Activated T-cell treated with anti-CD3 and anti-CD28 coated beads, Interleukin-2, amount 50 U/mL, for 4 hours (primary cell): ENCODE measurements at regions not wholly inside any gene's neighbourhood (a gene's known extent, or its start where the extent isn't known, plus 50 kb on each side); places are given as distances from the start of the nearest gene placed in this dataset.

ENCODE experiments used
- ATAC-seq, 2 donors: fragments of 200-7000 bp; cut with Tn5 transposase; one replicate each; pipeline ENCODE4 v1.10.0; 2021
- DNase-seq: peaks from one replicate; pipeline ENCODE4 v3.0.0-alpha.2; 2020
- H3K27me3 Mint-ChIP-seq: one replicate; pipeline ENCODE4 v1.8.0; 2021; ENCODE audit warnings: low read depth, mixed read lengths
- H3K36me3 Mint-ChIP-seq: one replicate; pipeline ENCODE4 v1.8.0; 2022; ENCODE audit warnings: mixed read lengths; ENCODE audit not compliant: insufficient read depth
- H3K4me1 Mint-ChIP-seq: one replicate; pipeline ENCODE4 v1.8.0; 2021; ENCODE audit warnings: low read depth, mixed read lengths
- H3K4me3 Mint-ChIP-seq: one replicate; pipeline ENCODE4 v1.8.0; 2021; ENCODE audit warnings: mild to moderate bottlenecking, moderate library complexity, mixed read lengths
- H3K9me3 Mint-ChIP-seq: one replicate; pipeline ENCODE4 v1.8.0; 2021; ENCODE audit warnings: mixed read lengths

DNA sequence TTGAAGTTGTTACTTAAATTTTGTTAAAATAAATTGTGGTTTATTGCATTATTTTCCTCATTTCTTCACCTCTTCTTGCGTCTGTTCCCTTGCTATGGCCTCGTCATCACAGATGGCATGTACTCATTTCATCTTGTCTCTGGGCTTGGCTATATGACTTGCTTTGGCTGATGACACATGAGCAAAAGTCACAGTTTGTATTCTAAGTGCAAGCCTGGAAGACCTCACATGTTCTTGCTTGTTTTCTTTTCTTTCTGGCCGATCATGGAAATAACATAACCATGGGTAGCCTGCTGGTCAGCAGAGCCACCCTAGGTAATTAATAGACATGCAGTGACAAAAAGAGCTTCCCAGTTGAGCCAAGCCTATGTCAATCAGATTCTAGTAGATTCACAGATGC, 527.9 kb downstream of the SPRY1 start:
- H3K4me1 Mint-ChIP-seq = no peaks in the 10 kb centered on the region
- no peaks in the 10 kb centered on the region for H3K9me3 Mint-ChIP-seq
- H3K27me3 Mint-ChIP-seq = no peaks in the 10 kb centered on the region
- no peaks in the 10 kb centered on the region for H3K36me3 Mint-ChIP-seq
- no peak for DNase-seq
- no peak for ATAC-seq
- H3K4me3 Mint-ChIP-seq = no peak overlapping the region

DNA sequence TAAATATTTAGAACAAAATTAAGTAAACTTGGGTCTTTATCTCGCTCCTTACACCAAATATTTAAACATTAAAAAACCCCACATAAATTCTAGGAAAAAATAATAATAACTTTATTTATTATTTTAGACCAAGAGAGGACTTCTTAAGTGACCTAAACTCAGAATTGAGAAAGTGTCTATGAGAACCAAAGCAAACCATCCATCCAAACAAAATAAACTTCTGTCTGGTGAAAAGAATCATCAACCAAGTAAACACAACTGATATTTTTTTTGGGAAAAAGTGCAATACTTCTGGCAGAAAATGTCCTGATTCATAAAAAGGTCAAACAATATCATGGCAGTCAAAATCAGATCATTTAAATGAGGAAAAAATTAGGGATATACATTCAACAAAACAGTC, 533.0 kb downstream of the SPRY1 start:
- H3K4me1 Mint-ChIP-seq = no peaks in the 10 kb centered on the region
- no peak overlapping the region for H3K4me3 Mint-ChIP-seq
- H3K27me3 Mint-ChIP-seq = no peaks in the 10 kb centered on the region
- no peak for ATAC-seq
- no peaks in the 10 kb centered on the region for H3K36me3 Mint-ChIP-seq
- H3K9me3 Mint-ChIP-seq = peaks cover 3% of the 10 kb centered on the region
- no peak for DNase-seq

DNA sequence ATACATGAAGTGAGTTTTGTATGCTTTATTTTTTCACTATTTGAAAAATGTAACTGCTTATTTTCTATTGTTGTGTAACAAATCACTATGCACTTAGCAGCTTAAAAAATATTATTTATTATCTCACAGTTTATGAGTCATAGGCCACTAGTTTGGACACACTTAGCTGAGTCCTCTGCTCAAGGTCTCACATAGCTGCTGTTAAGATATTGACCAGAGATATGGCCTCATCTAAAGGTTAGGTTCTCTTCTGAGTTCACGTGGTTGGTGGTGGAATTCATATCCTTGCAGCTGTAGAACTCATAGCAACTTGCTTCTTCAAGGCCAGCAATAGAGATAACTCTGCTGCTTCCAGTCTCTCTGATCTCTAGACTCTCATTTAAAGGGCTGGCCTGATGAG, 534.4 kb downstream of the SPRY1 start:
- Mint-ChIP-seq H3K9me3 (peaks cover 3% of the 10 kb centered on the region), H3K4me3 (no peak overlapping the region), H3K4me1 (no peaks in the 10 kb centered on the region), H3K27me3 (no peaks in the 10 kb centered on the region), H3K36me3 (no peaks in the 10 kb centered on the region)
- no peak for ATAC-seq
- no peak for DNase-seq

DNA sequence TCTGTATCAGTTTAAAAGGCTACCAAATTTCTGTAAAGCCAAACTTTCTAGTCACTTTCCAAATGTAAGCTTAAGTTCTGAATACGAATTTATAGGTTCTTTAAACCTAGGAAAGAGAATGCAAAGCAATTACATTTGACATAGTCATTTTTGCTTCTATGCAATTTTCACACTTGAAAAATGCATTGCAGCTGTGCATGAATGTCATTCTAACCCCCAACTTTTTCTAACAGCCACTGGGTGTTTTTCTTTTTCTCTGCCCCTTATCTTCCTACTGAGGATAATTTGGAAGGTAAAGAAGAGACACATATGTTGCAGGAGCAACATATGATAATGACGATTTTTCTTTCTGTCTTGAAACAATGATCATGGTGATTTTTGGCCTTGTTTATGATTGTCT, 537.5 kb downstream of the SPRY1 start:
- no peak for DNase-seq
- H3K4me1 Mint-ChIP-seq = no peaks in the 10 kb centered on the region
- no peaks in the 10 kb centered on the region for H3K36me3 Mint-ChIP-seq
- ATAC-seq = no peak
- H3K9me3 Mint-ChIP-seq = peaks cover 3% of the 10 kb centered on the region
- no peaks in the 10 kb centered on the region for H3K27me3 Mint-ChIP-seq
- H3K4me3 Mint-ChIP-seq = no peak overlapping the region

DNA sequence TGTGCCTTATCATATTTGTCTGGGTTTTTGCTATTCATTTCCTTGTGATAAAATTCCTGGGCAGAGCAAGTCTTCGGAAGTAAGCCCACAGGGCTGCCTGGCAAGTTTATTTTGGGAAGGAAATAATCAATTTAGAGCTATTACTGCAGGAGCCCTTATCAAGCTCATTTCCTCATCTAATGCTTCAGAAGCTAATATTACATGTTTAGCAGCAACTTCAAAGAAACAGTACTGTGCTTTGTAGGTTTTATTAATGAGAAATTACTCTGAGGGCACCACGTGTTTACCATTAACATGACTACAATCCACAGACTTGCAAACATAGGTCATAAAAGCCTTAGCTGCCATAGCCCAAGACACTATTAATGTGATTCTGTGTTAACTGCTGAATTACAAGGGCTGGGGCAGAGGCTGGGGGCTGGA, 540.0 kb downstream of the SPRY1 start:
- Mint-ChIP-seq H3K4me3 (no peak overlapping the region), H3K36me3 (no peaks in the 10 kb centered on the region), H3K4me1 (no peaks in the 10 kb centered on the region), H3K27me3 (no peaks in the 10 kb centered on the region), H3K9me3 (peaks cover 3% of the 10 kb centered on the region)
- DNase-seq (no peak), ATAC-seq (no peak)

DNA sequence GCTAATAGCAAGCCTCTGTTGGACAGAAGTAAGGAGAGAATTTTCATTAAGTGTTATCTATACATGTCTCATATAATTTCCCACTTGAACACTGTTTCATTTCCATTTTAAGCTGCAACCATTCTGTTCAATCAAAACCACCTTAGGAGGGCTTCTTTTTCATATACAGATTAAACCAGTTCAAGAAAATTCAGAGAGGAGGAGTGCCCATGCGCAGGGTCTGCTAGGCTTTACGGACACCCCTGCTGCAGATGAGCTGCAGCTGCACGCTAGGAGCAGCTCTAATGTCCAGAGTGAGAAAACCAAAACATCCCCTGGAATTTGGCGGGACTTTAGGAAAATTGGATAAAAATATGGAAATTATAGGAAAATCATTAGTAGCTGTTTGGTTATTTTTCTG, 541.0 kb downstream of the SPRY1 start:
- H3K9me3 Mint-ChIP-seq = peaks cover 3% of the 10 kb centered on the region
- no peak for ATAC-seq
- DNase-seq = no peak
- H3K4me1 Mint-ChIP-seq = no peaks in the 10 kb centered on the region
- H3K36me3 Mint-ChIP-seq = no peaks in the 10 kb centered on the region
- no peak overlapping the region for H3K4me3 Mint-ChIP-seq
- no peaks in the 10 kb centered on the region for H3K27me3 Mint-ChIP-seq

DNA sequence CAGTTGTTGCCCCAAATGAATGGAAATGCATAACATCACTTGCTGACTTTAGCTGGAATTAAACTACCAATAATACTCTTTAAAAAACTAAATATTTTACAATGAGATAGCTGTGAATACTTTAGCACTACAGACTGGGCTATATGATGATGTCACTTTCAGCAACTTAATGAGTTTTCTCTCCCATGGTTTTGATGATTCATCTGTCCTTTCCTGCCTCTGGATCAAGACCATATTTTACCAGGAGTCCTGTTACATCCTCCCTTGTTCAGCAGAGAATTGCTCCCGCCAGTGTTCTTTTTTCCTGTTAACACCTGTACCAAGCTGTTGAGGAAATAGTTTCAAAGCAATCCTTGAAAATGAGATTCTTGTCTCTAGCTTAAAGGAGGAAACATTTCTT, 543.0 kb downstream of the SPRY1 start:
- H3K36me3 Mint-ChIP-seq = no peaks in the 10 kb centered on the region
- no peak for ATAC-seq
- DNase-seq = no peak
- H3K9me3 Mint-ChIP-seq = no peaks in the 10 kb centered on the region
- no peak overlapping the region for H3K4me3 Mint-ChIP-seq
- H3K4me1 Mint-ChIP-seq = no peaks in the 10 kb centered on the region
- no peaks in the 10 kb centered on the region for H3K27me3 Mint-ChIP-seq

DNA sequence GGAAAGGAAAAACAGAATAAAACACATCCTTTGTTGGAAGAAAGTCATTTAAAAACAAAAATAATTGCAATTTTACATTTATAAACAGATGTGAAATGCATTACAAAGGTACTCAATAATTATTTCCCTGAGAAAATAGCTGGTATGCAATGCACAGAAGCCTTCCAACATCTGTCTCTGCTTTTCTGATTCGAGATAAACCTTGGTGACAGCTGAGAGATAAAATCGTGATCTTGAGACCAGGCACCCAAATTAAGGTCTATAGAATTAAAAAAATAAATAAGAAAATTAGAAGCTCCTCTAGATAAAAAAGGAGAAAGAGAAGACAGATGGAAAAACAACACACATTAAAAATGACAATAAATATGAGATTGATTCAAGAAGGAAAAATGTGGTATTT, 544.0 kb downstream of the SPRY1 start:
- no peaks in the 10 kb centered on the region for H3K4me1 Mint-ChIP-seq
- DNase-seq (no peak), ATAC-seq (no peak)
- H3K4me3 Mint-ChIP-seq = no peak overlapping the region
- no peaks in the 10 kb centered on the region for H3K36me3 Mint-ChIP-seq
- H3K9me3 Mint-ChIP-seq = no peaks in the 10 kb centered on the region
- H3K27me3 Mint-ChIP-seq = no peaks in the 10 kb centered on the region

DNA sequence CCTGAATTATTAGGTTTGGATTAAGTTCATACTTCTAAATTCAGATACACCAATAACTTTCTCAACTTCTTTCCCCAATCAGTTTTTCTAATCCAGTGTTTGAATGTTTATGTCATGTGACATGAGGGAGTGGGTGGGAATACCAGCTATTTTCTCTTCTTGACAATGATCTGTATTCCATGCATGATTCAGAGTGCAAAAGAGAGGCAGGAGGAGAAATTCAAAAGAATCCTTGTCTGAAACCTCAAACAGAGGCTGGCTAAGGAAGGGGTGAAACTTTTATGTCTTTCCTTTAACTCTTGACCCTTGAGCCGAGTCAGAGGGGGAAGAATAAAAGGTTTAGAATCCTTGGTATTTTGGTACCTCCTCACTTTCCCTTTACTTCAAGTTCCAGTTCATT, 544.7 kb downstream of the SPRY1 start:
- DNase-seq = no peak
- no peaks in the 10 kb centered on the region for H3K4me1 Mint-ChIP-seq
- no peak overlapping the region for H3K4me3 Mint-ChIP-seq
- no peaks in the 10 kb centered on the region for H3K9me3 Mint-ChIP-seq
- no peaks in the 10 kb centered on the region for H3K27me3 Mint-ChIP-seq
- no peaks in the 10 kb centered on the region for H3K36me3 Mint-ChIP-seq
- ATAC-seq = no peak

DNA sequence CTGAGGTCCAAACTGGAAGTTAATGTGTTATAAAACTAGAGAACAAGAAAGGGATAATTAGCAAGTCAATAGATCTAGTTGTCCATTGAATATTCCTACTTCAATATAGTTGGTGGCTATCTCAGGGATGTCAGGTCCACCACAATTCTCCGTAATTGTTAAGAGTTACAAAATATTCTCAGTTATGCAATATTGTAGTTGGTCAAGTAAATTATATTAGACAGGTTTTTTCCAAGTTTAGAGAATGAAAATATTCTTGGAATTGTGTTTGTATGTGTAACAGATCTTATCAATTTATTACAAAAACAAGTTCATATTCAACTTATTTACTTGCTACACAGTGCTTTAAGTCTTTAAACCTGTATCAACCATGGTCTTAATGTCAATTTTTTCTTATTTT, 547.4 kb downstream of the SPRY1 start:
- DNase-seq = no peak
- Mint-ChIP-seq H3K36me3 (no peaks in the 10 kb centered on the region), H3K4me3 (no peak overlapping the region), H3K27me3 (no peaks in the 10 kb centered on the region), H3K4me1 (no peaks in the 10 kb centered on the region), H3K9me3 (no peaks in the 10 kb centered on the region)
- no peak for ATAC-seq

DNA sequence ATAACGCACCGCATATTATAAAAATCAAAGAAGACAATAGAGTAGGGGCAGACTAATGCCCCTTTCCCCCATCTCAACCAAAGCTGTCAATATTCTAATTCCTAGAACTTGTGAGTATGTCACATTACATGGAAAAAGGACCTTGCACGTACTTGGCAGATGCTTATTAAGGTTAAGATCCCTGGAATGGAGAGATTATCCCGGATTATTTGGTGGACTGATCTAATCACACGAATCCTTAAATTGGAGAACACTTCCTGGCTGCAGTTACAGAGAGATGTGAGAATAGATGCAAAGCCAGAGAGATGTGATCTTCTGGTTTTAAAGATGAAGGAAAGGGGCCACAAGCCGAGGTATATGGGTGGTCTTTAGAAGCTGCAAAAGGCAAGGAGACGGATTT, 548.7 kb downstream of the SPRY1 start:
- H3K4me1 Mint-ChIP-seq = no peaks in the 10 kb centered on the region
- no peak for ATAC-seq
- no peaks in the 10 kb centered on the region for H3K27me3 Mint-ChIP-seq

DNA sequence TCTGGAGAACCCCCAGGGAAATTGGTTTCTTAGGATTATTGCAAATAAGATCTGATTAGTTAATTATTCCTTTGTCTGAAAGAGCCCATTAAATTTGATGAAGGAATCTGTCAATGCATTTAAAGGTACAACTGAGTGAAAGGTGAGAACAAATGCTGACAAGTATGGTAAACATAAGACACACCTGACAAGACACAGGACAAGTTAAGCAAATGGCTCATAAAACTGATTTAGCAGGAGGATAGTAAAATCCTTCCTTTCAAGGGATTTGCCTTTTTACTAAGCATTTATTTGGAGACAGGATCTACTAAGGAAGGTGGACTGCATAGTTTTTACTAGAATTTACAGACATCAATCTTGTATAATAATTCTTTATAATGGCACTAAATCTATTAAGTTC, 553.9 kb downstream of the SPRY1 start:
- H3K36me3 Mint-ChIP-seq = no peaks in the 10 kb centered on the region
- ATAC-seq (no peak), DNase-seq (no peak)
- H3K4me3 Mint-ChIP-seq = no peak overlapping the region
- no peaks in the 10 kb centered on the region for H3K27me3 Mint-ChIP-seq
- H3K9me3 Mint-ChIP-seq = no peaks in the 10 kb centered on the region
- no peaks in the 10 kb centered on the region for H3K4me1 Mint-ChIP-seq

More for the DNA sequence above, 548.7 kb downstream of the SPRY1 start:
- H3K4me3 Mint-ChIP-seq = no peak overlapping the region
- no peak for DNase-seq
- no peaks in the 10 kb centered on the region for H3K9me3 Mint-ChIP-seq
- H3K36me3 Mint-ChIP-seq = no peaks in the 10 kb centered on the region

DNA sequence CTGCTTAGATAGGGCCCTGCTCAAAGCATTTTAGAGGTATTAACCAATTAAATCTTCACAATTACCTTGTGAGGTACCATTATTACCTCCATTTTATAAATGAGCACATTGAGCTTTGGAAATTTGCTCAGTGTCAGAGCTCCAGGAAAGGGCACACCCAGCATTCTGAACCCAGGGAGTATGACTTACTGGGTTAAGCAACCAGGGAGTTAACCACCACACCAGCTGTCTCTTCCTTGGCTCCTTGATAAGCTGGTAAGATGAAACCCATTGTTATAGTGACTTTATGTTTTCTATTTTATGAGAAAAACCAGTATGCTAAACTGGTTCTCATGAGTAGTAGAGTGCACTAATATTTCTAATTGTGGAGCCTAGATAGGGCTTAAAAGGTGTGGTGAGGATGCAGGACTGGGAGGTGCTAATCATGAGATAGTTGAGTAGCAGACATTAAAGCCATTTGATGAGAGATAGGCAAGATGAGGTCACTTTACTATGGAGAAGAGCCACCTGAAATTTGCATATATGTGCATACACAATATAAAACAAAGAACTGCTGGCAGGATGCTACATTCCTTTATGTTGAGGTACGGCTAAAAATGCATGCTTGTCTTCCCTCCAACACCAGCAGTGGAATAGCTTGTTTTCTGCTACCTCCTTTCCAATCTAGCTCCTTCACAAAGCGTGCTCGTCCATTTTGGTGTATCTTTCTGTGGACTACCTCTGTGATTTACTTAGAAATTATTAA, 556.1 kb downstream of the SPRY1 start:
- no peaks in the 10 kb centered on the region for H3K4me1 Mint-ChIP-seq
- ATAC-seq (no peak), DNase-seq (no peak)
- no peaks in the 10 kb centered on the region for H3K36me3 Mint-ChIP-seq
- no peaks in the 10 kb centered on the region for H3K9me3 Mint-ChIP-seq
- no peak overlapping the region for H3K4me3 Mint-ChIP-seq
- H3K27me3 Mint-ChIP-seq = no peaks in the 10 kb centered on the region

DNA sequence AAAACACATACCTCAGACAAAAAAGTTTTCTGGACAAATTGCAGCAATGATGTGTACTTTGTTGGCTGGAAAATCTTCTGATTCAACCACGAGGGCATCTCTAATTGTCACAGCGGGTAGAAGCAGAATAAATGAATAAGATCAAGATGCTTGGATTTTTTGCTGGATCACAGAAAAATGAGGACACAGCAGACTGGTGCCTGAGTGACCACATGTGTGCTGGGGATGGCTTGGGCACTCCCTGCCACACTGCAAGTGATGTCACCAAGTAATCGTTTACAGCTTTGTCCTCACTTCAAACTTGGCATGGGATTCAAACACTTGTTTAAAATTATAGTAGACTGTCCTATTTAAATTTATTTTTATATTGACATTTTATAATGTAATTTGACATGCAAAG, 557.0 kb downstream of the SPRY1 start:
- H3K36me3 Mint-ChIP-seq = no peaks in the 10 kb centered on the region
- H3K4me3 Mint-ChIP-seq = no peak overlapping the region
- H3K9me3 Mint-ChIP-seq = no peaks in the 10 kb centered on the region
- no peaks in the 10 kb centered on the region for H3K4me1 Mint-ChIP-seq
- no peaks in the 10 kb centered on the region for H3K27me3 Mint-ChIP-seq
- ATAC-seq = no peak
- DNase-seq = no peak

DNA sequence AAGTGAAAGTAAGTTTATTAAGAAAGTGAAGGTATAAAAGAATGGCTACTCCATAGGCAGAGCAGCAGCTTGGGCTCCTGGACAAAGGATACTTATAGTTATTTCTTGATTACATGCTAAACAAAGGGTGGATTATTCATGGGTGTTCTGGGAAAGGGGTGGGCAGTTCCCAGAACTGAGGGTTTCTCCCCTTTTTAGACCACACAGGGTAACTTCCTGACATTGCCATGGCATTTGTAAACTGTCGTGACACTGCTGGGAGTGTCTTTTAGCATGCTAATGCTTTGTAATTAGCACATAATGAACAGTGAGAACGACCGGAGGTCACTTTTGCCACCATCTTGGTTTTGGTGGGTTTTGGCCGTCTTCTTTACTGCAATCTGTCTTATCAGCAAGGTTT, 557.6 kb downstream of the SPRY1 start:
- H3K27me3 Mint-ChIP-seq = no peaks in the 10 kb centered on the region
- H3K4me1 Mint-ChIP-seq = no peaks in the 10 kb centered on the region
- no peak for DNase-seq
- H3K36me3 Mint-ChIP-seq = no peaks in the 10 kb centered on the region
- no peak overlapping the region for H3K4me3 Mint-ChIP-seq
- H3K9me3 Mint-ChIP-seq = no peaks in the 10 kb centered on the region
- no peak for ATAC-seq
